Esophagus squamous epithelium (tissue), 5 donors: ENCODE measurements at regions not wholly inside any gene's neighbourhood (a gene's known extent, or its start where the extent isn't known, plus 50 kb on each side); places are given as distances from the start of the nearest gene placed in this dataset.
A peak's percentile ranks its signal among the peaks of the same experiment; 100 is the strongest.

Experiments
- DNase-seq: peaks from one replicate; lab custom pipeline; 2025; lab: John Stamatoyannopoulos, UW
- H3K27ac ChIP-seq, 4 donors: fragments of 200-600 bp; sonication (generic); one replicate each; pipeline ENCODE4 v1.5.1; 2016 to 2019; ENCODE audit warnings: mild to moderate bottlenecking in 1 of 4
- H3K27me3 ChIP-seq, 4 donors: fragments of 200-600 bp; sonication (generic); 1 replicate in 3 of 4; 2 replicates in 1 of 4; pipeline versions ENCODE4 v1.5.1 to v1.6.0; 2017 to 2021; ENCODE audit warnings: antibody characterized with exemption in 1 of 4
- H3K36me3 ChIP-seq, 3 donors: fragments of 200-600 bp; sonication (generic); one replicate each; pipeline ENCODE4 v1.5.1; 2016 to 2019
- H3K4me1 ChIP-seq, 3 donors: fragments of 200-600 bp; sonication (generic); one replicate each; pipeline ENCODE4 v1.5.1; 2017 to 2019
- H3K4me3 ChIP-seq, 4 donors: fragments of 200-600 bp; sonication (generic); 1 replicate in 3 of 4; 2 replicates in 1 of 4; pipeline ENCODE4 v1.5.1; 2016 to 2019; ENCODE audit warnings: mild to moderate bottlenecking in 2 of 4, moderate library complexity in 1 of 4
- H3K9me3 ChIP-seq, 3 donors: fragments of 200-600 bp; sonication (generic); one replicate each; pipeline ENCODE4 v1.5.1; 2016 to 2019
- CTCF ChIP-seq, 6 experiments: fragments of 450-650 bp in 4 of 6; fragments of 200-600 bp in 2 of 6; sonication (generic) in 2 of 6; IDR thresholded peaks; one replicate each; pipeline ENCODE4 v1.5.1; 2016 to 2019; ENCODE audit warnings: antibody characterized with exemption in 6 of 6, mild to moderate bottlenecking in 4 of 6, moderate library complexity in 4 of 6
- POLR2A ChIP-seq, 4 donors: fragments of 450-650 bp; IDR thresholded peaks; one replicate each; pipeline ENCODE4 v1.6.1; 2017; ENCODE audit warnings: antibody characterized with exemption in 4 of 4, mild to moderate bottlenecking in 4 of 4, moderate library complexity in 3 of 4
- WGBS, 2 donors: methylation state at CpG; one replicate each; pipeline ENCODE4 v1.1.5; 2018; 5-methylcytosine and 5-hydroxymethylcytosine counted together
- intact Hi-C: fragments of 100-400 bp; cut with DNase I; formaldehyde crosslinking; loops from one replicate; pipeline ENCODE4 v1.15.0; 2022
- donor health status: DM: yes; HTN: yes; CAD: no.

- no peak overlapping the region for H3K27ac ChIP-seq
- whole genome bisulfite sequencing, 2 donors: 100% methylated on average over 2 of the region's 2 CpGs
- no peaks in the 10 kb centered on the region for H3K36me3 ChIP-seq
- TF ChIP-seq CTCF (IDR thresholded peaks at IDR 0.05) (no peak), POLR2A (IDR thresholded peaks at IDR 0.05) (no peak)
- no peak for DNase-seq
- intact Hi-C loops: no loop called here
- H3K27me3 ChIP-seq: no peaks in the 10 kb centered on the region
- no peaks in the 10 kb centered on the region for H3K9me3 ChIP-seq
- no peak overlapping the region for H3K4me3 ChIP-seq
- peaks cover 0 to 26% (median 8%) of the 10 kb centered on the region in 3 donors for H3K4me1 ChIP-seq
Measured at GRCh38 chr12:116421785-116422538, 137.2 kb upstream of the MAP1LC3B2 start.

- no peaks in the 10 kb centered on the region for H3K9me3 ChIP-seq
- H3K4me1 ChIP-seq: peaks cover 0 to 26% (median 8%) of the 10 kb centered on the region in 3 donors
- intact Hi-C loops: no loop called here
- 33 to 51% methylated on average over 4 of the region's 4 CpGs for WGBS, 2 donors
- no peak for TF ChIP-seq POLR2A (IDR thresholded peaks at IDR 0.05)
- TF ChIP-seq CTCF (IDR thresholded peaks at IDR 0.05): no peak
- no peaks in the 10 kb centered on the region for H3K36me3 ChIP-seq
- H3K27me3 ChIP-seq: no peaks in the 10 kb centered on the region
- no peak for DNase-seq
- H3K27ac ChIP-seq: peak overlapping the region in 1 of 4 donors; percentile 44
- H3K4me3 ChIP-seq: no peak overlapping the region
Measured at GRCh38 chr12:116423094-116423493, 136.1 kb upstream of the MAP1LC3B2 start.

GRCh38 chr12:116425256-116426193 lies 133.7 kb upstream of the MAP1LC3B2 start:
- TF ChIP-seq POLR2A (IDR thresholded peaks at IDR 0.05) (no peak), CTCF (IDR thresholded peaks at IDR 0.05) (no peak)
- H3K27me3 ChIP-seq: no peaks in the 10 kb centered on the region
- H3K9me3 ChIP-seq: no peaks in the 10 kb centered on the region
- intact Hi-C loops: no loop called here
- H3K36me3 ChIP-seq: no peaks in the 10 kb centered on the region
- H3K4me3 ChIP-seq: no peak overlapping the region
- H3K27ac ChIP-seq: peak overlapping the region in 2 of 4 donors; percentile 0 to 4
- H3K4me1 ChIP-seq: peaks cover 0 to 26% (median 8%) of the 10 kb centered on the region in 3 donors
- 71 to 80% methylated on average over 13 to 14 of the region's 15 CpGs for WGBS, 2 donors
- no peak for DNase-seq

- DNase-seq: no peak
Measured at GRCh38 chr12:116426391-116427136, 132.6 kb upstream of the MAP1LC3B2 start.

More at GRCh38 chr12:116426391-116427136, 132.6 kb upstream of the MAP1LC3B2 start:
- no peaks in the 10 kb centered on the region for H3K36me3 ChIP-seq
- H3K4me1 ChIP-seq: peaks cover 0 to 26% (median 8%) of the 10 kb centered on the region in 3 donors
- H3K4me3 ChIP-seq: no peak overlapping the region
- H3K9me3 ChIP-seq: no peaks in the 10 kb centered on the region
- 58 to 65% methylated on average over 13 of the region's 13 CpGs for WGBS, 2 donors
- no peaks in the 10 kb centered on the region for H3K27me3 ChIP-seq
- H3K27ac ChIP-seq: peak overlapping the region in 1 of 4 donors; percentile 0
- intact Hi-C loops: no loop called here
- TF ChIP-seq POLR2A (IDR thresholded peaks at IDR 0.05): no peak
- peak in 1 of 6 experiments; percentile 18 for TF ChIP-seq CTCF (IDR thresholded peaks at IDR 0.05)
